AG09319 (cell line): ENCODE measurements at regions not wholly inside any gene's neighbourhood (a gene's known extent, or its start where the extent isn't known, plus 50 kb on each side); places are given as distances from the start of the nearest gene placed in this dataset.
"Not testable (repeated sequence)": the region's sequence is repeated elsewhere in the genome, so short reads cannot be mapped to it uniquely, and the experiment has no call there.

Experiments
- DNase-seq: peaks from one replicate; pipeline ENCODE4 v3.0.0-alpha.2; 2010; ENCODE audit warnings: low read depth; ENCODE audit errors: extremely low read depth
- TF ChIP-seq, protein P1 (sequence below): IDR thresholded peaks from 2 replicates; pipeline ENCODE4 v1.5.1; 2011; ENCODE audit warnings: low read depth, mild to moderate bottlenecking, inconsistent platforms, low read length, moderate library complexity

DNA sequence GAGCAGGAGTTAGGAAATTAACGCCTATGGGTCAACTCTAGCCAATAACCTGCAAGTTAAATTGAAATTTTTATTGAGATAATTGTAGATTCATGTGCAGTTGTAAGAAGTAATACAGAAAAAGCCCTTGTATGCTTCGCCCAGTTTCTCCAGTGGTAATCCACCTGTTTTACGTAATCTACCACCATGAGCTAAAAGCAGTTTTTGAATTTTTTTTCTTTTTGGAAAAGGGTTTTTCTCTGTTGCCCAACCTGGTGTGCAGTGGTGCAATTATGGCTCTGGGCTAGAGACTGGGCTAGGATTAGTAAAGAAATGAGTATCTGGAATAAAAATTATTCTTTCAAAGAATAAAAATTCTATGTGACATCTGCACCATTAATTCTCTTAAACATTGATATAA, 116.2 kb downstream of the ZFP64 start:
- TF ChIP-seq, protein P1, sequence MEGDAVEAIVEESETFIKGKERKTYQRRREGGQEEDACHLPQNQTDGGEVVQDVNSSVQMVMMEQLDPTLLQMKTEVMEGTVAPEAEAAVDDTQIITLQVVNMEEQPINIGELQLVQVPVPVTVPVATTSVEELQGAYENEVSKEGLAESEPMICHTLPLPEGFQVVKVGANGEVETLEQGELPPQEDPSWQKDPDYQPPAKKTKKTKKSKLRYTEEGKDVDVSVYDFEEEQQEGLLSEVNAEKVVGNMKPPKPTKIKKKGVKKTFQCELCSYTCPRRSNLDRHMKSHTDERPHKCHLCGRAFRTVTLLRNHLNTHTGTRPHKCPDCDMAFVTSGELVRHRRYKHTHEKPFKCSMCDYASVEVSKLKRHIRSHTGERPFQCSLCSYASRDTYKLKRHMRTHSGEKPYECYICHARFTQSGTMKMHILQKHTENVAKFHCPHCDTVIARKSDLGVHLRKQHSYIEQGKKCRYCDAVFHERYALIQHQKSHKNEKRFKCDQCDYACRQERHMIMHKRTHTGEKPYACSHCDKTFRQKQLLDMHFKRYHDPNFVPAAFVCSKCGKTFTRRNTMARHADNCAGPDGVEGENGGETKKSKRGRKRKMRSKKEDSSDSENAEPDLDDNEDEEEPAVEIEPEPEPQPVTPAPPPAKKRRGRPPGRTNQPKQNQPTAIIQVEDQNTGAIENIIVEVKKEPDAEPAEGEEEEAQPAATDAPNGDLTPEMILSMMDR = no peak
- no peak for DNase-seq

DNA sequence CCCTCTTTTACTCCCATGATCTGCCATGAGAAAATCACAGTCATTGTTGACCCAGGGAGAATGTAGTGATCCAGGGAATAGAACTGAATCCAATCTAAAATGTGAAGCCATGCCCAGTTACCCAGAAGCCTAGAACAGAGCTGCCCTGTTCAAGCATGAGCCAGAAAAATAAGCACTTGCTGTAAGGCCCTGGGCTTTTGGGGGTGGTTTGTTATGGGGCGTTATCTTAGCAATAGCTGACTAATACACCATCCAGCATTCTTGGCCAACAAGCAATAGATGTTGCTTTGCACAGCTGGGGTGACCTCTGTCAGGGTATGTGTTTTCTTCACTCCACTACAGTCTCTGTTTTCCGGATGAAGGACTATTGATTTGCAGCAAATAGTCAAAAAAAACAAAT, 120.4 kb downstream of the ZFP64 start:
- TF ChIP-seq, protein P1 = no peak
- no peak for DNase-seq

DNA sequence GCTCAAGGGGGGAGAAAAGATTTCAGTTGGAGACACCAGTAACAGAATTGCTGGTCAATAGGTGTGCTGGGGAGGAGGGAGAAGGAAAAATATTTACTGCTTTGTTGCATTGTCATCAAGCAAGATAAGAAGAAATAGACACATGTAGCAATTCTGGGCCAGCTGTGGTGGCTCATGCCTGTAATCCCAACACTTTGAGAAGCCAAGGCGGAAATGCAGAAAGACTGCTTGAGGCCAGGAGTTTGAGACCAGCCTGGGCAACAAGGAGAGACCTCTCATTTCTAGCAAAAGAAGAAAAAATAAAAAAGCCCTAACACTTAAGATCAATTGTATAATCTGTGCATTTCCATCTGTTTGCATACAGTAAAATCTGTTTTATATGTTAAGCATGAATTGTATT, 126.6 kb downstream of the ZFP64 start:
- DNase-seq = no peak
- TF ChIP-seq, protein P1 = no peak

DNA sequence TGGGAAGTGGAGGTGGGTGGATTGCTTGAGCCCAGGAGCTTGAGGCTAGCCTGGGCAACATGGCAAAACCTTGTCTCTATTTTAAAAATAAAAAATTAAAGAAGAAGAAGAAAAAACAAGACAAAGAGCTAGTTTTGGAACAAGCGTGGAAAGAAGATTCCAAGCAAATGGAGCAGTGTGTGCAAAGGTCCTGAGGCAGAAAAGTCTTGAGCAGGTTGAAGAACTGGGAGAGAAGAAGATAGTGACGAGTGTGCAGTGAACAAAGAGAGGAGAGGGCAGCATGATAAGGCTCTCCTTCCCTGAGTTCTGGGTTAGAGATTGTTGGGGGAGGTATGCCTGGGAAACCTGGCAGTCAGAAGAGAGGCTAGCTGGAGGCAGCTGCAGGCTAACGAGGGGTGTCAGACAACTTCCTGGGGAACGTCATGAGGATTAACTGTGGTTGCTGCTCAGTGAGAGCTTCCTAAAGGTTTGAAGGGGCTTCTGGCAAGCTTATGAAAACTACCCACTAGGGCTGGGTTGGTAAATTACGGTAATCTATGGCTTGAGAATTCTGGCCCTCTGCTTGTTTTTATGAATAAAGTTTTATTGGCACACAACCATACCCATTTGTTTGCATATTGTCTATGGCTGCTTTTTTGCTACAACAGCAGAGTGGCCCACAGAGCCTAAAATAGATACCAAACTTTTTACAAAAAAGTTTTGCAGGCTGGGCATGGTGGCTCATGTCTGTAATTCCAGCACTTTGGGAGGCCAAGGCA, 128.9 kb downstream of the ZFP64 start:
- TF ChIP-seq, protein P1 = no peak
- no peak for DNase-seq

- DNase-seq = no peak
- TF ChIP-seq, protein P1 = peak; percentile 43
These were observed 130.5 kb downstream of the ZFP64 start for GRCh38 chr20:52060794-52061714.

GRCh38 chr20:52057133-52057532, 134.4 kb downstream of the ZFP64 start:
- not testable (repeated sequence) for DNase-seq

DNA sequence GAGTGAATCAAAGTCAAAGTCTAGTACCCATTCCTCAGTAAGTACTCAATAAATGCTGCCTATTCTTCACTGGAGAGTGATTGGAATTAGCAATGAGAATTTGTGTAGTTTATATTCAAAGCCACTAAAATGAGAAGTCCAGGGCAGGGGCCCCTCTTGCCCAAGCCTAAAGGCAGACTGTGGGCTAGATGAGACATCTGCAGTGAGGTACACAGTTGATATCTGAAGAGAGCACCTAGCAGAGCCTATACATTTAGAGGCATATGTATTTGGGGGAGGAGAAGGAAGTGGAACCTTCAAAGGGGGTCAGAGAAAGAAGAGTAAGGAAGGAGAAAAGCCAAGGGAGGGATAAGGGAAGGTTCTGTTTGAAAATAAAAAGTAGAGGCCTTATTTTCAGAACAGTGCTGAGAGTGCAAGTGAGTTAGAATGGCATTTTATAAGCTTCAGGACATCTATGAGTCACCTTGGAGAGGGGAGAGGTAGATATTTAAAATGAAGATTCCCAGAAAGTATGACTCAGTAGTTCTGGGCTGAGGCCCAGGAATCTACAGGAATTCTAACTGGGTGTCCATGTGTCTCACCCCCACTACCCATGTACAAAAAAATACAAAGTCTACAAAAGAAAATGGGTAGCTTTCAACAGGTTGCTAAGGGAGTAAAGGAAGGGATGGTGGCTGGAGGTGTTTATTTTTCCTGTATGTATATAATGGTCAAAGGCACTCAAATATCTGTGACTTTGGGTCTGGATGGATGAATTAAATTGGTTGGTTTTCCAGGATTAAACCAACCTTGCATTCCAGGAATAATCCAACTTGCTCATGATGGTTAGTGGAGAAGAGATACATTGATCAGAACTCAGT, 135.1 kb downstream of the ZFP64 start:
- DNase-seq = peak; percentile 14
- TF ChIP-seq, protein P1 = no peak
